ENCODE measurements at regions not wholly inside any gene's neighbourhood (a gene's known extent, or its start where the extent isn't known, plus 50 kb on each side); places are given as distances from the start of the nearest gene placed in this dataset.

GRCh38 chr3:165378761-165379160 lies 182.6 kb upstream of the SLITRK3 start:
- Mint-ChIP-seq H3K9me3 (peaks cover 13% of the 10 kb centered on the region), H3K36me3 (no peaks in the 10 kb centered on the region), H3K4me3 (no peak overlapping the region), H3K4me1 (ENCODE audit: low read depth in 2 of 2) (no peaks in the 10 kb centered on the region), H3K27me3 (no peaks in the 10 kb centered on the region), H3K27ac (no peak overlapping the region)
- DNase-seq (ENCODE audit: low spot score) (no peak), ATAC-seq (no peak)

- Mint-ChIP-seq H3K27ac (no peak overlapping the region), H3K36me3 (no peaks in the 10 kb centered on the region), H3K27me3 (no peaks in the 10 kb centered on the region), H3K4me3 (no peak overlapping the region), H3K9me3 (peaks cover 7% of the 10 kb centered on the region), H3K4me1 (ENCODE audit: low read depth in 2 of 2) (no peaks in the 10 kb centered on the region)
- DNase-seq (ENCODE audit: low spot score) (no peak), ATAC-seq (no peak)
Measured at GRCh38 chr3:165359005-165359404, 162.8 kb upstream of the SLITRK3 start.

GRCh38 chr3:165355316-165355715 lies 159.1 kb upstream of the SLITRK3 start:
- ATAC-seq = no peak
- Mint-ChIP-seq H3K27ac (no peak overlapping the region), H3K4me1 (ENCODE audit: low read depth in 2 of 2) (no peaks in the 10 kb centered on the region), H3K27me3 (no peaks in the 10 kb centered on the region), H3K4me3 (no peak overlapping the region), H3K36me3 (peaks cover 7% of the 10 kb centered on the region), H3K9me3 (peaks cover 15% of the 10 kb centered on the region)
- no peak for DNase-seq (ENCODE audit: low spot score)

GRCh38 chr3:165347526-165347925 lies 151.3 kb upstream of the SLITRK3 start:
- Mint-ChIP-seq H3K36me3 (peaks cover 19% of the 10 kb centered on the region), H3K27ac (no peak overlapping the region), H3K4me3 (no peak overlapping the region), H3K9me3 (peaks cover 18% of the 10 kb centered on the region), H3K4me1 (ENCODE audit: low read depth in 2 of 2) (no peaks in the 10 kb centered on the region), H3K27me3 (no peaks in the 10 kb centered on the region)
- ATAC-seq = no peak
- DNase-seq (ENCODE audit: low spot score) = no peak

GRCh38 chr3:165346503-165346902 lies 150.3 kb upstream of the SLITRK3 start:
- peaks cover 16% of the 10 kb centered on the region for H3K36me3 Mint-ChIP-seq
- DNase-seq (ENCODE audit: low spot score) (no peak), ATAC-seq (no peak)
- no peak overlapping the region for H3K27ac Mint-ChIP-seq
- H3K9me3 Mint-ChIP-seq = peaks cover 11% of the 10 kb centered on the region
- no peak overlapping the region for H3K4me3 Mint-ChIP-seq
- H3K27me3 Mint-ChIP-seq = no peaks in the 10 kb centered on the region
- H3K4me1 Mint-ChIP-seq (ENCODE audit: low read depth in 2 of 2) = no peaks in the 10 kb centered on the region

GRCh38 chr3:165343185-165343584 lies 147.0 kb upstream of the SLITRK3 start:
- Mint-ChIP-seq H3K27ac (no peak overlapping the region), H3K36me3 (peaks cover 12% of the 10 kb centered on the region), H3K4me3 (no peak overlapping the region)

GRCh38 chr3:165339753-165340152 lies 143.6 kb upstream of the SLITRK3 start:
- no peak for ATAC-seq
- H3K9me3 Mint-ChIP-seq = peaks cover 12% of the 10 kb centered on the region
- no peak overlapping the region for H3K27ac Mint-ChIP-seq
- peaks cover 4% of the 10 kb centered on the region for H3K36me3 Mint-ChIP-seq
- H3K4me3 Mint-ChIP-seq = no peak overlapping the region
- no peaks in the 10 kb centered on the region for H3K27me3 Mint-ChIP-seq
- no peaks in the 10 kb centered on the region for H3K4me1 Mint-ChIP-seq (ENCODE audit: low read depth in 2 of 2)
- DNase-seq (ENCODE audit: low spot score) = no peak

More at GRCh38 chr3:165343185-165343584, 147.0 kb upstream of the SLITRK3 start:
- Mint-ChIP-seq H3K9me3 (peaks cover 11% of the 10 kb centered on the region), H3K4me1 (ENCODE audit: low read depth in 2 of 2) (no peaks in the 10 kb centered on the region), H3K27me3 (no peaks in the 10 kb centered on the region)
- DNase-seq (ENCODE audit: low spot score) (no peak), ATAC-seq (no peak)

- H3K4me1 Mint-ChIP-seq (ENCODE audit: low read depth in 2 of 2) = no peaks in the 10 kb centered on the region
- H3K27ac Mint-ChIP-seq = no peak overlapping the region
- H3K36me3 Mint-ChIP-seq = no peaks in the 10 kb centered on the region
- H3K4me3 Mint-ChIP-seq = no peak overlapping the region
- no peak for ATAC-seq
- peaks cover 18% of the 10 kb centered on the region for H3K9me3 Mint-ChIP-seq
- no peaks in the 10 kb centered on the region for H3K27me3 Mint-ChIP-seq
- no peak for DNase-seq (ENCODE audit: low spot score)
Measured at GRCh38 chr3:165336786-165337185, 140.6 kb upstream of the SLITRK3 start.
